DOHH2 (cell line): ENCODE measurements at regions not wholly inside any gene's neighbourhood (a gene's known extent, or its start where the extent isn't known, plus 50 kb on each side); places are given as distances from the start of the nearest gene placed in this dataset.

Source experiments
- H3F3A ChIP-seq: fragments of 200-600 bp; sonication (generic), shearing (Covaris generic); 2 replicates; pipeline ENCODE4 v1.6.0; 2016; ENCODE audit warnings: antibody characterized with exemption, mild to moderate bottlenecking; ENCODE audit not compliant: control insufficient read depth, insufficient read depth
- H3K27ac ChIP-seq: fragments of 200-600 bp; sonication (generic); 2 replicates; pipeline ENCODE4 v1.5.1; 2014; ENCODE audit warnings: low read depth, mild to moderate bottlenecking, low read length, moderate library complexity
- H3K27me3 ChIP-seq: fragments of 200-600 bp; sonication (generic); 2 replicates; pipeline ENCODE4 v1.6.1; 2014; ENCODE audit warnings: mild to moderate bottlenecking, low read length, mixed read lengths; ENCODE audit not compliant: control insufficient read depth
- H3K36me3 ChIP-seq: fragments of 200-600 bp; sonication (generic); 2 replicates; pipeline ENCODE4 v1.6.1; 2014; ENCODE audit warnings: mild to moderate bottlenecking, low read length, moderate library complexity, mixed read lengths; ENCODE audit not compliant: control insufficient read depth
- H3K4me1 ChIP-seq: fragments of 200-600 bp; sonication (generic); 2 replicates; pipeline ENCODE4 v1.6.1; 2014; ENCODE audit warnings: mild to moderate bottlenecking, low read length, mixed read lengths; ENCODE audit not compliant: control insufficient read depth
- H3K4me2 ChIP-seq: fragments of 200-600 bp; sonication (generic); 2 replicates; pipeline ENCODE4 v1.6.0; 2014; ENCODE audit warnings: mild to moderate bottlenecking, low read length, moderate library complexity
- H3K4me3 ChIP-seq: fragments of 200-600 bp; sonication (generic); 2 replicates; pipeline ENCODE4 v1.5.1; 2014; ENCODE audit warnings: mild to moderate bottlenecking, low read length, mixed read lengths
- H3K79me2 ChIP-seq: fragments of 200-600 bp; sonication (generic); 2 replicates; pipeline ENCODE4 v1.6.1; 2014; ENCODE audit warnings: mild to moderate bottlenecking, low read length, mixed read lengths; ENCODE audit not compliant: control insufficient read depth
- H3K9me2 ChIP-seq: fragments of 200-600 bp; sonication (generic); replicated peaks from 2 replicates; pipeline ENCODE4 v1.6.1; 2014; ENCODE audit warnings: mild to moderate bottlenecking, low read length, mixed read lengths; ENCODE audit not compliant: control insufficient read depth
- H3K9me3 ChIP-seq: fragments of 200-600 bp; sonication (generic); 2 replicates; pipeline ENCODE4 v1.6.1; 2014; ENCODE audit warnings: antibody characterized with exemption, low read length, mixed read lengths; ENCODE audit not compliant: control insufficient read depth, insufficient read depth
- H4K20me1 ChIP-seq: fragments of 200-600 bp; sonication (generic); 2 replicates; pipeline ENCODE4 v1.6.0; 2014; ENCODE audit warnings: low read depth, mild to moderate bottlenecking, antibody characterized with exemption, low read length, moderate library complexity; ENCODE audit not compliant: control insufficient read depth, insufficient read depth
- EZH2phosphoT487 ChIP-seq: fragments of 200-600 bp; sonication (generic); IDR thresholded peaks from 2 replicates; pipeline ENCODE4 v1.6.1; 2017; ENCODE audit warnings: borderline replicate concordance, mild to moderate bottlenecking, antibody characterized with exemption, low read length, moderate library complexity, mixed read lengths
- TF ChIP-seq, protein P1 (sequence below): fragments of 200-600 bp; sonication (generic); IDR thresholded peaks from one replicate; pipeline ENCODE4 v1.5.1; 2014; ENCODE audit warnings: antibody characterized with exemption, mild to moderate bottlenecking, low read depth, low read length; ENCODE audit not compliant: poor library complexity, severe bottlenecking

DNA sequence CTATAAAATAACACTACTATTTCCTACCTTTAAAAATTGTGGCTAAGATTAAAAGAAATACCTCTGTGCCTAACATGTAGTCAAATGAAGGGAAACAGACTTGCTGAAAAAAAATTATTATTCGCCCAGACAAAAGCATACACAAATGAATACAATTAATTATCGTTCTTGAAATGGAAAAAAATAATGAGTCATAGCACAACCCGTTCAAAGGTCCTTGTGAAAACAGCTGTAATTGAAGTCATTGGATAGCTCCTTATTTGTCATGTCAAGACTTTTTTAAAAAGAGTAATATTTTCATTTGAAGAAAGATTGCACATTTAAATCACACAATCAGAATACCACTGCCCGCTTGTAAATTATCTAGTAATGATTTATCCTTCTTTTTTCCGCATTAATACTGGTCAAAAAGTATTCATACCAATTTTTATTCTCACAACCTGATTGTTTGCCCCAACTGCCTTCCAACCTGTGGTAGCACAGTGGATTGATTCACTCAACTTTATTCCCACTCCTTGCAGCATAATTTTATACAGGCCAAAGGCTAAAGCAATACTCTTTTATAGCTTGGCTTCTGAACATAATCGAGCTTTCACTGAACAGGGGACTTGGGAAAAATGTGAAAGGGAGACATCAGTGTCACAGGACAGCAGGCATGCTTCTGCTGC is 655.2 kb upstream of the MAP3K7 start:
- Histone ChIP-seq H3K27ac (no peak overlapping the region), H3K4me2 (no peak overlapping the region), H4K20me1 (no peaks in the 10 kb centered on the region), H3K36me3 (no peaks in the 10 kb centered on the region), H3K27me3 (no peaks in the 10 kb centered on the region; the same call in none of the 2 replicates), H3K4me1 (peaks cover 3% of the 10 kb centered on the region; the same call in 1 of the 2 replicates), H3K9me2 (no peaks in the 10 kb centered on the region), H3K4me3 (no peak overlapping the region), H3F3A (no peaks in the 10 kb centered on the region), H3K79me2 (no peaks in the 10 kb centered on the region), H3K9me3 (no peaks in the 10 kb centered on the region)
- TF ChIP-seq, protein P1, sequence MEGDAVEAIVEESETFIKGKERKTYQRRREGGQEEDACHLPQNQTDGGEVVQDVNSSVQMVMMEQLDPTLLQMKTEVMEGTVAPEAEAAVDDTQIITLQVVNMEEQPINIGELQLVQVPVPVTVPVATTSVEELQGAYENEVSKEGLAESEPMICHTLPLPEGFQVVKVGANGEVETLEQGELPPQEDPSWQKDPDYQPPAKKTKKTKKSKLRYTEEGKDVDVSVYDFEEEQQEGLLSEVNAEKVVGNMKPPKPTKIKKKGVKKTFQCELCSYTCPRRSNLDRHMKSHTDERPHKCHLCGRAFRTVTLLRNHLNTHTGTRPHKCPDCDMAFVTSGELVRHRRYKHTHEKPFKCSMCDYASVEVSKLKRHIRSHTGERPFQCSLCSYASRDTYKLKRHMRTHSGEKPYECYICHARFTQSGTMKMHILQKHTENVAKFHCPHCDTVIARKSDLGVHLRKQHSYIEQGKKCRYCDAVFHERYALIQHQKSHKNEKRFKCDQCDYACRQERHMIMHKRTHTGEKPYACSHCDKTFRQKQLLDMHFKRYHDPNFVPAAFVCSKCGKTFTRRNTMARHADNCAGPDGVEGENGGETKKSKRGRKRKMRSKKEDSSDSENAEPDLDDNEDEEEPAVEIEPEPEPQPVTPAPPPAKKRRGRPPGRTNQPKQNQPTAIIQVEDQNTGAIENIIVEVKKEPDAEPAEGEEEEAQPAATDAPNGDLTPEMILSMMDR: no peak
- no peak for TF ChIP-seq EZH2phosphoT487

DNA sequence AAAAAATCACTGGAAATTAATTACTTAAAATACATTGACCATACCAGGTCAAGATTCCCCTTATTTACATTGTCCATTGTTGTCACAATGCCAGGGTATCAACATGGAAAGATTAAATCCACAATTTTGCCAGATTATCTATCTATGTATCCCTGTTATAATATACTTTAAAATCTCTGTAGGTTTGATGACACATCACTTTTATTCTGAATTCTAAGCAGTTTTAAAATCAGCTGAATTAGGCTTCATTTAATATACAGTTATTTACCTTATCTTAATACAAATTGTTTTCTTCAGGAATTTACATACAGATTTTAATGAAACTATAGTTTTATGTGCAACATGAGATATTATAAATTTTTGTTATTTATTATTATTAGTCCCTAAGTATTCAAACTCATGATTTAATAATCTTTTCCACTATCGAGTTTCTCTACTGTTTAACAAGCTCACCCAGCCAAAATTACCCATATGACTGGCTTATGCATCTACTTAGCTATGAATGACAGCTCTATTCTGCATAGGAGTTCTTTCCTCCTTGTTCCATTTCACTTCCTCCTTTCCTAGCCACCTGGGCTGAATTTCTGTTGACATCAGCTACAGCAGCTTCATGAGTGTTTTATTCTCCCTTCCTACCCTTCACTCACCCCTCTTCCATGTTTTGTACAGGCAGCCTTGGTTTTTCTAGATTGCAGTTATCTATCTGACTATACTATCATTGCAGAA is 654.2 kb upstream of the MAP3K7 start:
- H3K4me1 ChIP-seq: peaks cover 3% of the 10 kb centered on the region; the same call in 1 of the 2 replicates
- no peaks in the 10 kb centered on the region; the same call in none of the 2 replicates for H3K27me3 ChIP-seq
- H3K4me3 ChIP-seq: no peak overlapping the region
- no peak overlapping the region for H3K4me2 ChIP-seq
- no peaks in the 10 kb centered on the region for H3K79me2 ChIP-seq
- no peaks in the 10 kb centered on the region for H3K9me2 ChIP-seq
- H3F3A ChIP-seq: no peaks in the 10 kb centered on the region
- H3K9me3 ChIP-seq: no peaks in the 10 kb centered on the region
- H4K20me1 ChIP-seq: no peaks in the 10 kb centered on the region
- H3K36me3 ChIP-seq: no peaks in the 10 kb centered on the region
- H3K27ac ChIP-seq: no peak overlapping the region
- no peak for TF ChIP-seq EZH2phosphoT487
- TF ChIP-seq, protein P1: no peak

DNA sequence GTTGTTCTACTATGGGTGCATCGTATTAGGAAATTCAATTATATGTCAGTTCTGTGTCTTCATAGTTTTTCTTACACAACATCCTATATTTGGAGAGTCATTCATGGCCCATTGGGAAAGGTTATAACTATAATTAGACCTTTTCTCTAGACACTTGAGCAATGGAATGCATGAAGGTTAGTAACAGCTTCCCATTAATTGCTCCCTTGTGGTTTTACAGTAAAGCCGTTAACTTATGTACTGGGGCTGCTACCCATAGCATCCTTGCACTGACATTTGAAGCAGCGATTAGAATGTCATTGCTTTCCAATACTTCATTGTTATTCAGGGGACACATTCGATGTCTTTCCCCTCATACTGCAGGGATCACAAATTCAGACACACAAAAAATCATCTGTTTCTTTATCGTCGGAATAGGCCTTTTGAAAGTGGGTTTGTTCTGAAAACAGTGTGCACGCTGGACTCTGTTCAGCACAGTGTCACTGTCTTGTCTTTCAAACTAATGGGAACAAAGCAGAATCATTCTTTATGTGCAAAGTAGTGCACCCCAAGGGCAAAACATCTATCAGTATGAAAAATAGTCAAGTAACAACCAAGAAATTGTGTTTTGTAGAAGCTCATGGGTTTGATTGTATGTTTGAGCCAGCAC is 634.3 kb upstream of the MAP3K7 start:
- Histone ChIP-seq H3K4me2 (no peak overlapping the region), H3K4me3 (no peak overlapping the region), H3K27ac (no peak overlapping the region), H3K9me3 (no peaks in the 10 kb centered on the region), H3F3A (no peaks in the 10 kb centered on the region), H3K9me2 (no peaks in the 10 kb centered on the region), H3K4me1 (no peaks in the 10 kb centered on the region), H4K20me1 (no peaks in the 10 kb centered on the region), H3K27me3 (no peaks in the 10 kb centered on the region), H3K36me3 (no peaks in the 10 kb centered on the region), H3K79me2 (no peaks in the 10 kb centered on the region)
- TF ChIP-seq, protein P1: no peak
- TF ChIP-seq EZH2phosphoT487: no peak
